SK-N-MC (cell line): ENCODE measurements at regions not wholly inside any gene's neighbourhood (a gene's known extent, or its start where the extent isn't known, plus 50 kb on each side); places are given as distances from the start of the nearest gene placed in this dataset.
"Not testable (repeated sequence)": the region's sequence is repeated elsewhere in the genome, so short reads cannot be mapped to it uniquely, and the experiment has no call there.

Experiments used
- DNase-seq: peaks from one replicate; pipeline ENCODE4 v3.0.0-alpha.2; 2011; ENCODE audit warnings: low read depth, low spot score
- H3K27ac ChIP-seq: fragments of 200-600 bp; sonication (generic); 2 replicates; pipeline ENCODE4 v1.5.1; 2016; ENCODE audit warnings: mixed run types
- H3K36me3 ChIP-seq: fragments of 200-600 bp; sonication (generic); 2 replicates; pipeline ENCODE4 v1.6.1; 2017; ENCODE audit warnings: antibody characterized with exemption, low read length, mixed read lengths; ENCODE audit not compliant: insufficient read depth
- H3K4me3 ChIP-seq: fragments of 200-600 bp; sonication (generic); 2 replicates; pipeline ENCODE4 v1.5.1; 2016
- H3K9ac ChIP-seq: fragments of 200-600 bp; sonication (generic); 2 replicates; pipeline ENCODE4 v1.8.0; 2017; ENCODE audit warnings: mixed run types, mixed read lengths; ENCODE audit not compliant: insufficient read length
- H3K9me3 ChIP-seq: fragments of 200-600 bp; sonication (generic); 2 replicates; pipeline ENCODE4 v1.6.1; 2017; ENCODE audit warnings: low read depth, mild to moderate bottlenecking, antibody characterized with exemption, low read length, moderate library complexity, mixed read lengths
- EZH2 ChIP-seq: fragments of 200-600 bp; sonication (generic); IDR thresholded peaks from one replicate; pipeline ENCODE4 v1.6.1; 2017; ENCODE audit warnings: antibody characterized with exemption
- FOXP2 ChIP-seq: optimal IDR thresholded peaks from 2 replicates; pipeline ENCODE3; 2011; ENCODE audit warnings: mild to moderate bottlenecking, moderate library complexity; ENCODE audit not compliant: insufficient read depth; ENCODE audit errors: extremely low read length, control extremely low read depth
- POLR2AphosphoS5 ChIP-seq: IDR thresholded peaks from 2 replicates; pipeline ENCODE4 v1.6.1; 2012; ENCODE audit warnings: mild to moderate bottlenecking, low read depth, low read length, borderline replicate concordance

- not testable (repeated sequence) for DNase-seq, H3K27ac ChIP-seq, H3K9me3 ChIP-seq
These were observed 83.9 kb upstream of the DEFB108B start for GRCh38 chr11:71748965-71749620.

GRCh38 chr11:71750908-71751307 lies 82.1 kb upstream of the DEFB108B start:
- DNase-seq, H3K36me3 ChIP-seq, H3K9ac ChIP-seq, H3K4me3 ChIP-seq, H3K9me3 ChIP-seq, H3K27ac ChIP-seq: not testable (repeated sequence)

More at GRCh38 chr11:71748965-71749620, 83.9 kb upstream of the DEFB108B start:
- H3K9ac ChIP-seq, H3K36me3 ChIP-seq, H3K4me3 ChIP-seq: not testable (repeated sequence)

GRCh38 chr11:71764695-71765491 lies 68.1 kb upstream of the DEFB108B start:
- H3K4me3 ChIP-seq, result peak overlapping the region; percentile 52
- not testable (repeated sequence) for DNase-seq, H3K9me3 ChIP-seq, H3K36me3 ChIP-seq, H3K9ac ChIP-seq
- H3K27ac ChIP-seq, result peak overlapping the region; percentile 70

- not testable (repeated sequence) for DNase-seq, H3K27ac ChIP-seq, H3K9ac ChIP-seq, H3K36me3 ChIP-seq, H3K4me3 ChIP-seq, H3K9me3 ChIP-seq
These were observed 66.0 kb upstream of the DEFB108B start for GRCh38 chr11:71767016-71767415.

- not testable (repeated sequence) for H3K4me3 ChIP-seq, H3K36me3 ChIP-seq, DNase-seq, H3K9ac ChIP-seq, H3K27ac ChIP-seq, H3K9me3 ChIP-seq
These were observed 60.8 kb upstream of the DEFB108B start for GRCh38 chr11:71772193-71772592.

GRCh38 chr11:71774603-71775222 lies 58.3 kb upstream of the DEFB108B start:
- H3K9me3 ChIP-seq, result no peaks in the 10 kb centered on the region
- H3K36me3 ChIP-seq, result no peaks in the 10 kb centered on the region
- H3K9ac ChIP-seq, result no peak overlapping the region
- TF ChIP-seq FOXP2 (no peak), POLR2AphosphoS5 (no peak), EZH2 (no peak)
- H3K27ac ChIP-seq, result no peak overlapping the region
- no peak for DNase-seq
- H3K4me3 ChIP-seq, result no peak overlapping the region

GRCh38 chr11:71780116-71780515 lies 52.9 kb upstream of the DEFB108B start:
- H3K27ac ChIP-seq, H3K9ac ChIP-seq, DNase-seq: not testable (repeated sequence)

GRCh38 chr11:71780771-71781170 lies 52.2 kb upstream of the DEFB108B start:
- not testable (repeated sequence) for H3K4me3 ChIP-seq, H3K9ac ChIP-seq, H3K27ac ChIP-seq, H3K9me3 ChIP-seq, H3K36me3 ChIP-seq, DNase-seq

More at GRCh38 chr11:71780116-71780515, 52.9 kb upstream of the DEFB108B start:
- H3K9me3 ChIP-seq, H3K4me3 ChIP-seq, H3K36me3 ChIP-seq: not testable (repeated sequence)

- H3K9me3 ChIP-seq, DNase-seq, H3K36me3 ChIP-seq, H3K4me3 ChIP-seq, H3K9ac ChIP-seq, H3K27ac ChIP-seq: not testable (repeated sequence)
These were observed 51.5 kb upstream of the DEFB108B start for GRCh38 chr11:71781491-71781890.

- H3K27ac ChIP-seq, DNase-seq, H3K36me3 ChIP-seq, H3K9ac ChIP-seq, H3K9me3 ChIP-seq, H3K4me3 ChIP-seq: not testable (repeated sequence)
These were observed 50.7 kb upstream of the DEFB108B start for GRCh38 chr11:71782229-71782861.

- not testable (repeated sequence) for H3K9ac ChIP-seq, H3K9me3 ChIP-seq, DNase-seq, H3K27ac ChIP-seq, H3K4me3 ChIP-seq, H3K36me3 ChIP-seq
These were observed 49.8 kb upstream of the DEFB108B start for GRCh38 chr11:71783191-71783590.
